ENCODE measurements at regions not wholly inside any gene's neighbourhood (a gene's known extent, or its start where the extent isn't known, plus 50 kb on each side); places are given as distances from the start of the nearest gene placed in this dataset.

GRCh38 chr15:100708916-100709315 is 106.5 kb downstream of the ASB7 start:
- no peak overlapping the region for H3K4me3 Mint-ChIP-seq
- CTCF ChIA-PET: no interaction called here
- H3K9me3 Mint-ChIP-seq: peaks cover 0 to 30% (median 11%) of the 10 kb centered on the region in 11 donors
- Histone ChIP-seq H3K9me3 (ENCODE audit: control insufficient read depth in 2 of 3, low read length in 3 of 3) (peaks cover 0 to 5% (median 0%) of the 10 kb centered on the region in 3 experiments), H3K27me3 (ENCODE audit: control insufficient read depth in 2 of 2, insufficient read depth in 2 of 2, low read length in 2 of 2) (no peaks in the 10 kb centered on the region), H3K4me1 (ENCODE audit: control insufficient read depth in 2 of 2, insufficient read depth in 2 of 2, low read length in 2 of 2) (no peaks in the 10 kb centered on the region), H3K36me3 (ENCODE audit: control insufficient read depth in 2 of 3, insufficient read depth in 3 of 3, low read length in 3 of 3) (no peaks in the 10 kb centered on the region), H3K4me3 (ENCODE audit: low read length) (no peak overlapping the region), H3K27ac (ENCODE audit: low read depth, low read length) (no peak overlapping the region)
- peaks cover 0 to 12% (median 4%) of the 10 kb centered on the region in 5 donors for H3K36me3 Mint-ChIP-seq
- no peak for DNase-seq
- H3K4me1 Mint-ChIP-seq: peaks cover 0 to 3% (median 0%) of the 10 kb centered on the region in 7 donors
- intact Hi-C loops (cut with micrococcal nuclease): no loop called here
- H3K27ac Mint-ChIP-seq: no peak overlapping the region
- H3K27me3 Mint-ChIP-seq: peaks cover 13 to 31% (median 23%) of the 10 kb centered on the region in 5 donors
- no peak for ATAC-seq
- POLR2A ChIA-PET: no interaction called here

DNA sequence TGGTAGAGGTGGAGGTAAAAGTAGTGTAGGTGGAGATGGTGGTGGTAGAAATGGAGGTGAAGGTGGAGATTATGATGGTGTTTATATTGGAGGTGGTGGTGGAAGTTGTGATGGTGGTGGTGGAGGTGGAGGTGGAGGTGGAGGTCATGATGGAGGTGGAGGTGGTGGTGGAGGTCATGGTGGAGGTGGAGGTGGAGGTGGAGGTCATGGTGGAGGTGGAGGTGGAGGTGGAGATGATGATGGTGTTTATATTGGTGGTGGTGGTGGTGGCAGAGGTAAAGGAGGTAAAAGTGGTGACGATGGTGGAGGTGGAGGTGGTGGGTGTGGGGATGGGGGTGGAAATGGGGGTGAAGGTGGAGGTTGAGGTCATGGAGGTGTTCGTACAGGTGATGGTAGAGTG is 107.8 kb downstream of the ASB7 start:
- no peaks in the 10 kb centered on the region for H3K36me3 ChIP-seq (ENCODE audit: control insufficient read depth in 2 of 3, insufficient read depth in 3 of 3, low read length in 3 of 3)
- POLR2A ChIA-PET: no interaction called here
- Mint-ChIP-seq H3K27ac (no peak overlapping the region), H3K4me1 (peaks cover 0 to 2% (median 0%) of the 10 kb centered on the region in 7 donors), H3K4me3 (no peak overlapping the region), H3K27me3 (peaks cover 10 to 21% (median 13%) of the 10 kb centered on the region in 5 donors), H3K36me3 (peaks cover 0 to 8% (median 4%) of the 10 kb centered on the region in 5 donors), H3K9me3 (peaks cover 0 to 30% (median 9%) of the 10 kb centered on the region in 11 donors)
- no peaks in the 10 kb centered on the region for H3K4me1 ChIP-seq (ENCODE audit: control insufficient read depth in 2 of 2, insufficient read depth in 2 of 2, low read length in 2 of 2)
- DNase-seq (no peak), ATAC-seq (no peak)
- no peak overlapping the region for H3K4me3 ChIP-seq (ENCODE audit: low read length)
- peaks cover 0 to 5% (median 0%) of the 10 kb centered on the region in 3 experiments for H3K9me3 ChIP-seq (ENCODE audit: control insufficient read depth in 2 of 3, low read length in 3 of 3)
- CTCF ChIA-PET: no interaction called here
- intact Hi-C loops (cut with micrococcal nuclease): no loop called here
- H3K27me3 ChIP-seq (ENCODE audit: control insufficient read depth in 2 of 2, insufficient read depth in 2 of 2, low read length in 2 of 2): no peaks in the 10 kb centered on the region
- H3K27ac ChIP-seq (ENCODE audit: low read depth, low read length): no peak overlapping the region

GRCh38 chr15:100710744-100711515 is 108.5 kb downstream of the ASB7 start:
- Histone ChIP-seq H3K4me1 (ENCODE audit: control insufficient read depth in 2 of 2, insufficient read depth in 2 of 2, low read length in 2 of 2) (no peaks in the 10 kb centered on the region), H3K4me3 (ENCODE audit: low read length) (no peak overlapping the region), H3K27me3 (ENCODE audit: control insufficient read depth in 2 of 2, insufficient read depth in 2 of 2, low read length in 2 of 2) (no peaks in the 10 kb centered on the region), H3K27ac (ENCODE audit: low read depth, low read length) (no peak overlapping the region), H3K36me3 (ENCODE audit: control insufficient read depth in 2 of 3, insufficient read depth in 3 of 3, low read length in 3 of 3) (no peaks in the 10 kb centered on the region), H3K9me3 (ENCODE audit: control insufficient read depth in 2 of 3, low read length in 3 of 3) (peaks cover 0 to 5% (median 0%) of the 10 kb centered on the region in 3 experiments)
- ATAC-seq (no peak), DNase-seq (no peak)
- H3K27me3 Mint-ChIP-seq: peaks cover 8 to 15% (median 13%) of the 10 kb centered on the region in 5 donors
- intact Hi-C loops (cut with micrococcal nuclease): no loop called here
- peaks cover 0 to 30% (median 8%) of the 10 kb centered on the region in 11 donors for H3K9me3 Mint-ChIP-seq
- H3K27ac Mint-ChIP-seq: no peak overlapping the region
- peaks cover 0 to 8% (median 4%) of the 10 kb centered on the region in 5 donors for H3K36me3 Mint-ChIP-seq
- H3K4me3 Mint-ChIP-seq: no peak overlapping the region
- peaks cover 0 to 2% (median 0%) of the 10 kb centered on the region in 7 donors for H3K4me1 Mint-ChIP-seq
- CTCF ChIA-PET: no interaction called here
- POLR2A ChIA-PET: no interaction called here

DNA sequence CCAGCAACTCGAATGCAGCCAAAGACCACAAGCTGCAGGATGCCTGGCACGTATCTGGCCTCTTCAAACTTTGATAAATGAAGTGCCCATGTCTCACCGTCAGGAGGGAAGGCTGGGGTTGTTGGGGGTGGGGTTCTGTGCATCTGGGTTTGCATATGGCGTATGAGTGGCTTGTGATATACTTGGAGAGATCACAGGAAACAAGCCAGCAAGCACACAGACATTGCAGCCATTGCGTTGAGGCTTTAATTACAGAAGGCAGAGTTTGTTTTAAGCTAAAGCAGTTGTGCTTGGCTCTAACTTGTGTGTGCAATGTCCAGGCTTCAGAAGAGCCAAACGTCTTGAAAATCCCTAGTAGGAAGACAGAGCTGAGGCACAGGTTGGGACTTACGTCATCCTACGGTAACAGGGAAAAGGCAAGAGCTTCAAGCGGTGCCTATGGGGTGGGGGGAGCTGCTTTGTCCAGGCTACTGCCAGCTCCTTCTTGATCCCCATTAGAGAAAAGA is 109.2 kb downstream of the ASB7 start:
- POLR2A ChIA-PET: no interaction called here
- no peaks in the 10 kb centered on the region for H3K36me3 ChIP-seq (ENCODE audit: control insufficient read depth in 2 of 3, insufficient read depth in 3 of 3, low read length in 3 of 3)
- Mint-ChIP-seq H3K27me3 (peaks cover 8 to 15% (median 13%) of the 10 kb centered on the region in 5 donors), H3K4me1 (peaks cover 0 to 2% (median 0%) of the 10 kb centered on the region in 7 donors), H3K27ac (no peak overlapping the region), H3K9me3 (peaks cover 0 to 30% (median 8%) of the 10 kb centered on the region in 11 donors), H3K4me3 (no peak overlapping the region), H3K36me3 (peaks cover 0 to 8% (median 4%) of the 10 kb centered on the region in 5 donors)
- no peak overlapping the region for H3K27ac ChIP-seq (ENCODE audit: low read depth, low read length)
- CTCF ChIA-PET: no interaction called here
- DNase-seq (no peak), ATAC-seq (no peak)
- H3K9me3 ChIP-seq (ENCODE audit: control insufficient read depth in 2 of 3, low read length in 3 of 3): peaks cover 0 to 5% (median 0%) of the 10 kb centered on the region in 3 experiments
- no peaks in the 10 kb centered on the region for H3K27me3 ChIP-seq (ENCODE audit: control insufficient read depth in 2 of 2, insufficient read depth in 2 of 2, low read length in 2 of 2)
- no peaks in the 10 kb centered on the region for H3K4me1 ChIP-seq (ENCODE audit: control insufficient read depth in 2 of 2, insufficient read depth in 2 of 2, low read length in 2 of 2)
- no peak overlapping the region for H3K4me3 ChIP-seq (ENCODE audit: low read length)
- intact Hi-C loops (cut with micrococcal nuclease): no loop called here

DNA sequence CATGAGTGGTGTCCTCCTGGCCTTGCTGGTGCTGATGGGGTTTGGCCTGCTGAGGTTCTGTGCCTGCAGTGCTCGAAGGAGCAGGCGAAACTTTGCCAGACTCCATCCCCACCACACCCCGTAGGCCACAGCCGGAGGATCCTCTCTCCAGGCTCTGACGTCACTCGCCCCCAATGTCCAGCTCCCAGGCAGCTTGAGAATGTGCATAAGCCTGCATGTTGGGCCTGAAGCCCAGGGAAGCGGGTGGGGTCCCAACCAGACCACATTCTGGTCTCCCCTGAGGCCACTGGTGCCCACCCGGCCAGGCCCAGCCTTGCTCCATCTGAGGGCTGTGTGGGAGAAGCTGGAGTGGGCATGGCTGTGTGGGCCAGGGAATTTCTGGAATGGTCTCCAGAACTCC is 109.8 kb downstream of the ASB7 start:
- intact Hi-C loops (cut with micrococcal nuclease): no loop called here
- H3K27ac Mint-ChIP-seq: no peak overlapping the region

DNA sequence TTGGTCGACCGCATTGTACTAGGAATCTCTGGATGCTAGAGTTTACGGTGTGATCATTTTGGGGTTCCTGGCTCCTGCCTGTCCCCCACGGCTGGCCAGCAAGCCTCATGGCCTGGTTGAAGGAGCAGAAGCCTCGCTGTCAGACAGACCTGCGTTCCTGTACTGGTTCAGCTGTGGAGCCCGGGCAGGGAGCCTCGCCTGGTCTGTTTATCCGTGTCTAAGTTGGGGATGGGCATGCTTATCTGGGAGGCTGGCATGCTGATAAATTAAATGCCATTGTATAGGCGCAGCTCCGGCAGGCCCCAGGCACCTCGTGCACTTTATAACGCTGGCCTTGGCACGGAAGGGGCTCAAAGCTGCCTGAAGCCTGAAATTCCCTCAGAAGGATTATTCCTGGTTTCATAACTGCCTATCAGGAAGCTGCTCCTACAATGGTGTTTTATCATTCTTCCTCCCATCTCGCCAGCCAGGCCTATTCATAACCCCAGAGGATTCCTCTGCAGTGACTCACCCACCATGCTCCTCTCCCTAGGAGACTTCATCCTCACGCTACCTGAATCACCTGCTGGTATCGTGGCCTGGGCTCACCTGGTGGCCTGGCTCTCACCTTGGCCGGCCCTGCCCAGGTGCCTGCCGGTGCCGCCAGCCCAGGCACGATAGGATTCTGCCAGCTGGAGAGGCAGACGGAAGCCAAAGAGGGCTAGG is 110.9 kb downstream of the ASB7 start:
- Mint-ChIP-seq H3K4me3 (no peak overlapping the region), H3K27me3 (peaks cover 0 to 10% (median 6%) of the 10 kb centered on the region in 5 donors), H3K4me1 (peaks cover 0 to 2% (median 0%) of the 10 kb centered on the region in 7 donors), H3K27ac (no peak overlapping the region), H3K36me3 (peaks cover 0 to 3% (median 0%) of the 10 kb centered on the region in 5 donors), H3K9me3 (peaks cover 0 to 22% (median 9%) of the 10 kb centered on the region in 11 donors)
- DNase-seq (no peak), ATAC-seq (no peak)
- H3K27me3 ChIP-seq (ENCODE audit: control insufficient read depth in 2 of 2, insufficient read depth in 2 of 2, low read length in 2 of 2): no peaks in the 10 kb centered on the region
- intact Hi-C loops (cut with micrococcal nuclease): no loop called here
- H3K4me1 ChIP-seq (ENCODE audit: control insufficient read depth in 2 of 2, insufficient read depth in 2 of 2, low read length in 2 of 2): no peaks in the 10 kb centered on the region
- no peak overlapping the region for H3K4me3 ChIP-seq (ENCODE audit: low read length)
- no peak overlapping the region for H3K27ac ChIP-seq (ENCODE audit: low read depth, low read length)
- ChIA-PET CTCF (no interaction called here), POLR2A (no interaction called here)
- H3K9me3 ChIP-seq (ENCODE audit: control insufficient read depth in 2 of 3, low read length in 3 of 3): peaks cover 0 to 5% (median 0%) of the 10 kb centered on the region in 3 experiments
- H3K36me3 ChIP-seq (ENCODE audit: control insufficient read depth in 2 of 3, insufficient read depth in 3 of 3, low read length in 3 of 3): no peaks in the 10 kb centered on the region

More for the DNA sequence above, 109.8 kb downstream of the ASB7 start:
- Mint-ChIP-seq H3K4me3 (no peak overlapping the region), H3K9me3 (peaks cover 0 to 28% (median 7%) of the 10 kb centered on the region in 11 donors), H3K36me3 (peaks cover 0 to 6% (median 3%) of the 10 kb centered on the region in 5 donors), H3K4me1 (peaks cover 0 to 2% (median 0%) of the 10 kb centered on the region in 7 donors), H3K27me3 (peaks cover 3 to 13% (median 9%) of the 10 kb centered on the region in 5 donors)
- Histone ChIP-seq H3K4me1 (ENCODE audit: control insufficient read depth in 2 of 2, insufficient read depth in 2 of 2, low read length in 2 of 2) (no peaks in the 10 kb centered on the region), H3K27ac (ENCODE audit: low read depth, low read length) (no peak overlapping the region), H3K9me3 (ENCODE audit: control insufficient read depth in 2 of 3, low read length in 3 of 3) (peaks cover 0 to 5% (median 0%) of the 10 kb centered on the region in 3 experiments), H3K36me3 (ENCODE audit: control insufficient read depth in 2 of 3, insufficient read depth in 3 of 3, low read length in 3 of 3) (no peaks in the 10 kb centered on the region), H3K4me3 (ENCODE audit: low read length) (no peak overlapping the region), H3K27me3 (ENCODE audit: control insufficient read depth in 2 of 2, insufficient read depth in 2 of 2, low read length in 2 of 2) (no peaks in the 10 kb centered on the region)
- ChIA-PET POLR2A (no interaction called here), CTCF (no interaction called here)
- DNase-seq (no peak), ATAC-seq (no peak)

Data from naive thymus-derived CD4-positive, alpha-beta T cell (primary cell).